GM18508 (cell line): ENCODE measurements at regions not wholly inside any gene's neighbourhood (a gene's known extent, or its start where the extent isn't known, plus 50 kb on each side); places are given as distances from the start of the nearest gene placed in this dataset.

Experiments
- ATAC-seq: cut with Tn5 transposase; IDR thresholded peaks from one replicate; pipeline ENCODE4 v1.9.1; 2021; ENCODE audit warnings: moderate number of reproducible peaks; ENCODE audit not compliant: insufficient read depth, unreplicated experiment

DNA sequence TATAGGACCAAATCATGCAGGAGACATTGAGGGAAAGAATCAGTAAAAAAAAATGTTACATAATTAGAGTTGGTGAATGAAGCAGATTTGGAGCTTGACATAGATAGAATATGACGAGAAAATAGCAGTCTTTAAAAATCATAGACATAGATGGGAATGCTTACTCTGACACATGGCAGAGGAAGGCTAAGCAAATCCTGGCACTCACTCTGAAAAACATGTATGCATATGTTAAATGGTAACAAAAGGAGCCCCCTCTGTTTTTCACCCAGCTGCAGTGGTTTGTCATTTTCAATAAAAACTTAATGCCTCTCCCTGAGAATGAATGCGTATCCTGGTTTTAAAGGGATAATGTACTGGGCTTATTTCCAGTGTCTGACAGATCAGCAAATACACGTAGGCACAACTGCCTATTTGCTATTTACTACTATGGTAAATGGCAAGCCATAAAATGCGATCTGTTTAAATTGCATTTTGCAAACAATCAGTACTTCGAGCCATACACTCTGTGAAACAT, 561.2 kb upstream of the SEL1L start:
- ATAC-seq: no peak

DNA sequence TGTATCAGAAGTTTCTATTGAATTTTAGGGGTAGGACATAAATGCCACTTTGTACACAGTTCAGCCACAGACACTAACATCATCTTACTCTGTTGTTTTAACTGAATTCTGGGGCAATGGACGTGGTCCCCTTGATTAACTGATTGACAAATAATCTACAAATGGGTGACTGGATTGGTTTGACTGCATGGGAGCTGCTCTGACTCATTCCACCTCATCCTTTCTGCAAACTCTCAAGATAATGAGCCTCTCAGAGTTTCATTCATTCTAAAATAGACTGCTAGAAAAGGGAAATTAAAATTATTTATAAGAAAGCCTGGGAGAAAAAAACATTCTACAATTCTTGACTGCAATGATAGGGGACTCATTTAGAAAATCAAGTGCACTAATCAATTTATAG, 570.4 kb upstream of the SEL1L start:
- no peak for ATAC-seq

DNA sequence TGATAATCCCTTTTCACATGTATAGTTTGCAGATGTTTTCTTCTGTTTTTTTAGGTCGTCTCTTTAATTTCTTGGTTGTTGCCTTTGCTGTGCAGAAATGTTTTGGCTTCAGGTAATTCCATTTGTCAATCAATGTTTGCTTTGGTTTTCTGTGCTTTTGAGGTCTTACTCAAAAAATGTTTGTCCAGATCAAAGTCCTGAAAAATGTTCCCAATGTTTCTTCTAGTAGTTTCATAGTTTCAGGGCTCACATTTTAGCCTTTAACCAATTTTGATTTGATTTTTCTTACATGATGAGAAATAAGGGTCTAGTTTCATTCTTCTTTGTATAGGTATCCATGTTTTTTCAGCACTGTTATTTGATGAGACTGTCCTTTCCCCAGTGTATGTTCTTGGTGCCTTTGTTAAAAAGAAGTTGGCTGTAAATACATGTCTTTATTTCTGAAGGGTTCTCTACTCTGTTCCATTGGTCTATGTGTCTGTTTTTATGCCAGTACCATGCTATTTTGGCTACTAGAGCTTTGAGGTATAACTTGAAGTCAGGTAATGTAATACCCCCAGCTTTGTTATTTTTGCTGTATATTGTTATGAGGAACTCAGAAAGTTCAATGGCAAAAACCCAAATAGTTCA, 578.7 kb upstream of the SEL1L start:
- ATAC-seq: no peak

DNA sequence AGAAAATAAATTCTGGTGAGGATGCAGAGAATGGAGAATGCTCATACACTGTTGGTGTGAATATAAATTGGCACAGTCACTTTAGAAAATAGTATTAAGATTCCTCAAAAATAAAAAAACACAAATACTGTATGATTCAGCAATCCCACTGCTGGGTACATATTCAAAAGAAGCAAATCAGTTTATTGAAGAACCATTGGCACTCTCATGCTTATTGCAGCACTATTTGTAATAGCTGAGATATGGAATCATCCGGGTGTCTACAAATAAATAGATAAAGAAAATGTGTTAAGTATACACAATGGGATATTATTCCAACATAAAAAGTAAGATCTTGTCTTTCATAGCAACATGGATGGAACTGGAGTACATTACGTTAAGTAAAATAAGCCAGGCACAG, 579.4 kb upstream of the SEL1L start:
- no peak for ATAC-seq

DNA sequence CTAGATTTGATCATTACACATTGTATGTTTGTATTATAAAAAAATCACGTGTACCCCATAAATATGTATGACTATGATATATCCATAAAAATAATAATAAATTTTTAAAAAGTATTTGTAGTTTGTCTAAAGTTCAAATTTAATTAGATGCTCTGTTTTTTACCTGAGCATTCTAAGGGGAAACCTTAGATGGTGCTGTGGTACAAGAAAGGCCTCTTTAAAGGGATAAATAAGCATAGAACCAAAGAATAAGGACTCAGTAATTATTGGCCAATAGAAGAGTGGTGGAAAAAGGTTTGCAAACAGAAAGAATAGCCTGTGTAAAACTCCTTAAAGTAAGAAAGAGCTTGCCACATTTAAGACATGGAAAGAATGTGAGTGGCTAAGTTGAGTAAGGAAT, 580.1 kb upstream of the SEL1L start:
- no peak for ATAC-seq

DNA sequence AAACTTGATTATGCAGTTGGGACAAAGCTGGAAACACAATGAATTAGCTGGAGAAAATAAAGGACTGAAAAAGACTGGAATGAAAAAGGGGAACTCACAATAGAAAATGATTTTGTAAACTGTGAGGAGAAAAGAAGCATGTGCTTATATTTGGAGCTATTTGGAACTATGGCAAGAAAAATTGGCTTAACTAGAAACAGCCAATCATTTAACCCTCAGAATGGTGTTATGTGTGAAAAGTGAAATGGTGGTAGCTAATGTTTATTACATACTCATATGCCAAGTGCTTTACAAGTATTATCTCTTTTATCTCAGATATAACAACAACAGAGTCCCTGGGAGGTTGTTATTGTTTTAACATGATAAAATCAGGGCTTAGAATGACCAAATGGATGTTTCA, 583.1 kb upstream of the SEL1L start:
- no peak for ATAC-seq

DNA sequence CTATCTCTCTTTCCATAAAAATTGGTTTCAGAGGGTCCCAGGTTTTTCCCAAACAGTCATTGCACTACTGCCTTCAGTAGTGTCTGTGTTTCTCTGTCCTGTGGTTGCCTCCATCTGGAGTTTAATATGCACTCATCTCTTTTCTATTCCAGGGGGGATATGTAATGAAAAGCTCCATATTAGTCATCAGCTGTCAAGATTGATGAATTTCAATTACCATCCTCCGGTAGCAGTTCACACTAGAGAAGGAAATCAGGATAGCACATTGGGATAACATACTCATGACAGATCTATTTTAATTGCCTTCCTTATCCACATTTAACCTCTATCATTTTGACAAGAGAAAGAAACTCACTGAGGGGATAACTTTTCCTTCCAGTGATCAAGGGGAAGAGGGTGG, 589.0 kb upstream of the SEL1L start:
- no peak for ATAC-seq

DNA sequence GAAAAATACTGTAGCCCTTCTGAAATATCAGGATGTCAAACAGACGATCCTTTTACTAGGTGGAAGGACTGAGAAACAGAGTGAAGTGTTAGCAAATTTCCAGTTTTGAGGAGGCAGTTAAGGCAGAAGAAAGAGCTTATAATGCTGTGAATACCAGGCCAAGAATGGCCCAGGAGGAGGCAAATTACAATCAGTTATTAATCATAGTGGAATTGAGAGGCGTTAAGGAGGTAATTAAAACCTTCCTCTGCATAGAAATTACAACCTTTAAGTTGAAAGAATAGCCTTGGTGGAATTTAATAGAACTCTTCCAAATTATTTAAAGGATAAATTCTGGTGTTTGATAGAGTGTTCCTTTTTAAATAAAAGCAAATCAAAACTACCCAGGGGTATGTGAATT, 590.9 kb upstream of the SEL1L start:
- no peak for ATAC-seq

DNA sequence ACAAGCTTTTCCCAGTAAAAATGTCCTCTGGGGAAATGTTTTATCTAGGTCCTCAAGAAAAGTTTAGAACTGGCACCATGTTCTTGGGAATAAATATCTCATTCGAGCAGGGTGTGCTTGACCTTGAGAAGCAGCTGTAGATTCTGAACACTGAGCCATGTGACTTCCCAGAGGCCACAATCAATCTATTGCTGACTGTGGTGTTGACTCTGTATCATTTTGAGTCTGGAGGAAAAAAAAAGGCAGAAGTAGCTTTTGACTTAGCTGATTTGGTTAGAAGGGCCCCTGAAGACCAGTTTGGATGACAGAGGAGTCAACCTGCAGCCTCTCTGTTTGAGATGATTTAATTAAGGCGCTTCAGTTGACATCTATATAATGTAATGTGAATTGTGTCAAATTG, 592.4 kb upstream of the SEL1L start:
- no peak for ATAC-seq

DNA sequence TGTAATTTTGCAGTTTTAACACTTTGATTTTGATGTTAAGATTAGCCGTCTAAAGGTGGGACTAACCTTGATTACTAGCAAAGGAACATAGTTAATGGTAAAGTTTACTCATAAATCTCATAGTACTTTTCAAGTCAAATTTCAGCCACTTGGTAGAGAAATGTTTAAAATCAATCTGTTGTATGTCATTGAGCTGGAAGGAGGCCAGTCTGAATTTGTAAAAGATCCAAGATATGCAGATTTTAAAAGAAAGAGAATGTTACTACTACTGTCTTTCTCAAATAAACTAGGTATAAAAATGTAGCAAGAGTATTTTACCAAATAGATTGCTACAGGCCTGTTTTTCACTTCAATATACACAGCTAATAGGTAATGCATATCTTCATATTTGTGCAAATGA, 600.8 kb upstream of the SEL1L start:
- ATAC-seq: no peak

DNA sequence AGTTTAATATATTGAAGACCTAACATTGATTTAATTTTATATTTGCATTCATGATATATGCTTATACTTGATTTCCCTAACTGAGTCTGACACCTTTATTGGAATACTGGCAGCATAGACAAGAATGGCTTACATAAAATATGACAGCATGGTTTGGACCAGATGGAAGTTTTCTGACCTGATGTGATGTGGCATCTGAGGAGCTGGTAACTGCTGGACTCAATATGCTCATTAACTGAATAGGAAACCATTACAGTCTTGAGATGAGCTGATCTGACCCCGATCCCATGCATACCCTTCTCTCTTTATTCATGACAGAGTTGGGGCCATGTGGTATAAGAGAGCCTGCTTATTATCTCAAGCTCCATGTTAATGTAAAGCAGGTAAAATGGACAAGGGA, 604.8 kb upstream of the SEL1L start:
- ATAC-seq: no peak

DNA sequence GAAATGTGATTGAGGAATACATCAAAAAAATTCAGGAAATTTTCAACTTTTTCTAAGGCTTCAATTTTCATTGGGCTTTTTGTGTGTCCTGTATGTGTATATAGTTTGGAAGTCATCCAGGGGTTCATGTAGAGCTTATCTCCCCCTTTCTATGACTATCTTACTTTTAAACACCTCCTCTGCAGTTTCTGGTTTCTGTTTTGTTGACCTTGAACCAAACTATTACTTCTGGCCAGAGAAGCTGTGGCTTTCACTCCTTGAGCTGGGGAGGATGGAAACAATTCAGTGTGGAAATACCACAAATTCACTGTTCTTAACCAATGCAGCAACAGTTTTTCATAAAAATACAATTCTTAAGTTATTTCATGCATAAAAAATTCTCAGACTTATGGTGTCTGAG, 613.2 kb upstream of the SEL1L start:
- no peak for ATAC-seq

DNA sequence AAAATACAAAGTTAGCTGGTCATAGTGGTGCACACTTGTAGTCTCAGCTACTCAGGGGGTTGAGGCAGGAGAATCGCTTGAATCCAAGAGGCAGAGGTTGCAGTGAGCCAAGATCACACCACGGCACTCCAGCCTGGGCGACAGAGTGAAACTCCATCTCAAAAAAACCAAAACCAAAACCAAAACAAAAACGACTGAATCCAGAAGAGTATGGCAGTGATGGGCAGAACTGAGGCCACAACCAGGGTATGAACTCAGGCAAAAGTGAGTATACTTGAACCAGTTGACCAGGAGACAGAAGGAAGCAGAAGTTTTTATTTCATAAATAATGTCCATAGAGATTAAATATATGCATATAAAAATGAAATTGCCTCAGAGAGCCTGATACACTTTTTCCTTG, 620.0 kb upstream of the SEL1L start:
- ATAC-seq: no peak

DNA sequence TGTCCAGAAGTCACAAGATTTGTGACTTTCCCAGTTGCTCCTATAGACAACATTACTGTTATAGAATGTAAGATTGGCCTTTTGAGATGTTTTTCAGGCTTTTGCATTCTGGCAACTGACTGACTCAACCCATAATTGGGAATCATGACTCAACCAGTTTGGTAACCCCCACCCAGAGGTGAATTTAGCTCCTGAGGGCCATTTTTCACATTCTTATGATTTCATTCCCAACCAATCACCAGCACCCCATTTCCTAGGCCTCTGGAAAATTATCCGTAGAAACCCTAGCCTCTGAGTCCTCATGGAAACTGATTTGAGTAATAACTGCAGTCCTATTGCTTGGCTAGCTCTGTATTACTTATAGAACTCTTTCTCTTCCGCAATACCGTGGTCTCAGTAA, 626.0 kb upstream of the SEL1L start:
- ATAC-seq: no peak

DNA sequence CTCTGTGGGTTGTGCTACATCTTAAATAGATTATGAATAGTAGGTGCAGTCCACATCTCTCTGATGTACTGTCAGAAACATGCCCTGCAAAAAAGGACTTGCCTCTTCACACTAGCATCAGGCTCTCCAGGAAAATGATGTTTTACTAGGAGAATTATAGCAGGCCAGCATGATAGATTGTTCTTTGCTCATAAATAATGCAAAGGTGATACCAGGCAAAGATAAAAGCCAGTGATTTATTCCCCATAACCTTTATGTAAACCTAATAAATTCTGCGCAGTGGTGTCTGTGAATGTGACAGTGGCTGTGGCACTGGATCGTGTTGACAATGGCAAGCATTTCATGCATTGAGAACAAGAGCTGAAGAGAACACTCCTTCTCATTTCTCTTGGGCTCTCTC, 646.5 kb upstream of the SEL1L start:
- no peak for ATAC-seq

DNA sequence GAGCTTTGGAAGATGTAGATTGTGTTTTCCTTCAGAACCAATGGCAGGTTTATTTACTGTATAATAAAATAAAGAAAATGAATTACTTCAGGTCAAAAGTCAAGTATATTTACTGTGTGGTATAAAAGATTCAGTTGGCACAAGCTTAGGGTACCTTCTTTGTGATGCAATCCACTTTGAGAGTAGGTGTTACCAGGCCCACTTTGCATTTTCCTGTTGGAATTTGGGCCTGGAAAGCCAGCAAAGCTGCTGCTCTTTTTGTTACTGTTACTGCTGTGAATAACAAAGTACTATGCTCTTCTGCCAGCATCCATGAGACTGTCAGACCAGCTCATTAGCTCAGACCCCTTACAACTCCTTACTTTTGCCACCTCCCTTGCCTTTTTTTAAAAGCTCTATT, 649.0 kb upstream of the SEL1L start:
- ATAC-seq: no peak

DNA sequence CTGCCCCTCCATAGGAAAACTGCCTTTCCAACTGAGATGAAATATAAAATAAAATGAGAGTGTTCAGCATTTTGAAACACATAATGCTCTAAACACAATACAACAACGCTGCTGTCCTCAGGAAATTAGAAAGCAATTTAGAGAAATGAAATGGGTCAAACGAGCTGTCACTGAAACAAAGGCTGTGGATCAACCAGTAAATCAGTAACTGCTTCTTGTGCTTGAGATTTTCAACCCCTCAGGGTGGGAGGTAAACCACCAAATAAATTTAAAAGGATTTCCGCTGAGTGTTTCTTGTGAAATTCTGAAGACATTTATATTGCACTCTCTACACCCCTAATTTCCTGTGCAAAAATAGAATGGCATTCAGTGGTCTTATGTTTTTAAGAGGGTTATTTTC, 657.1 kb upstream of the SEL1L start:
- ATAC-seq: no peak

DNA sequence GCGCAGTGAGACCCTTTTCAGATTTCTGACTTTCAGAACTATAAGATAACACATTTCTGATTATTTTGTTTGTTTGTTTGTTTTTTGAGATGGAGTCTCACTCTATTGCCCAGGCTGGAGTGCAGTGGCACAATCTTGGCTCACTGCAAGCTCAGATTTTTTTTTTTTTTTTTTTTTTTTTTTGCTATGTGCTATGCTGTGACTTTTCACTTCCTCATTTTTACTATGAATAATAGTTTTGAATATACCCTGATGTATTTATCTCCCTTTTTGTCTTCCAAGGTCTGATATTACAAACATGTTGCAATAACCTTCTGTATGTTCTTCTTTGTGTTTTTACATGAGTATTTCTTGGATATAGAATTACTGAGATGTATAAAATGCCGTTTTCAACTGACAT, 658.7 kb upstream of the SEL1L start:
- no peak for ATAC-seq

DNA sequence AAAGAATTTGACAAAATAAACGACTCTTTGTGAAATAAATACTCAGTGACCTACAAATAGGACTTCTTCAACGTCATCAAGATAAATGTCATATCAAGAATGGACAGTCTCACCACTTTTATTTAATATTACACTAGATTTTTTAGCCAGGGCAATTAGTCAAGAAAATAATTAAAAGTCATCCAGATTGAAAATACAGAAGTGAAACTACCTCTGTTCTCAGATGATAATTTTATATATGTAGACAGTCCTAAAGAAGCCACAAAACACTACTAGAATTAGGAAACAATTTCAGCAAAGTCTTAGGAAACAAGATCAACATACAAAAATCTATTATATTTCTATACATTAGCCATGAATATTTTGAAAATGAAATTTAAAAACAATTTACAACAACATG, 689.6 kb upstream of the SEL1L start:
- ATAC-seq: no peak

DNA sequence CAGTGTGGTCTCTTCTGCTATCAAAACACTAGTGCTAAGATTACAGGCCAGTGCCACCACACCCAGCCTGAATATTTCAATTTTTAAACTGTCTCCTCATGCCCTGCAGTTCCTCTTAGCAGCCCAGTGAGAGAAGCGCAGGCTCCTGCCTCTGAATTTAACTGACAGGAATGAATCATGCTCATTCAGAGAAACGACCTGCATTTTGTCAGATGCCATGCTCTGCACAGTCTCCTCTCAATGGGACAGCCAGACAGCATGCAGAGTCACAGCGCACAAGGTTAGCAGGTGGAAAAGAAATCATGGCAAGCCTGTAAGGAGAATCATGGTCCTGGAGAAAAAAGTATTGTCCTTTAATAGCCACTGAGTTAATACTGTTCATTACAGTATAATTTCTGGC, 691.0 kb upstream of the SEL1L start:
- ATAC-seq: no peak

DNA sequence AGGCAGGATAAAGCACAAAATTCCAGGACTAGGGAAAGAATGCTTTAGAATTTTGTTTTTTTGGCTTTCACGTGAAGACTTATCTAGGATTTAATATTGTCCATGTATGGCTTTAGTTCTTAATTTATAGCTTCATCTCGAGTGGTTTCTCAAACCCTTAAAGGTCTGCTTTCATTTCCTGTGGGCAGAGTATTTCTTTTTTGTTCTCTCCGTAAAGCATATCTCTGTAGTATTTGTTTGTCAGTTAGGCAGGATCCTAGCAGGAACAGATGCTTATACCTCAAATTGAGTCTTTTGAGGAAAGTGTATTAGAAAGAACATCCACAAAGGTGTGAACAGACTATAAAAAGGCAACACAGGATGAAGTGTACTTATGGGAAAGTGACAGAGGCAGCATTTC, 697.1 kb upstream of the SEL1L start:
- ATAC-seq: no peak

DNA sequence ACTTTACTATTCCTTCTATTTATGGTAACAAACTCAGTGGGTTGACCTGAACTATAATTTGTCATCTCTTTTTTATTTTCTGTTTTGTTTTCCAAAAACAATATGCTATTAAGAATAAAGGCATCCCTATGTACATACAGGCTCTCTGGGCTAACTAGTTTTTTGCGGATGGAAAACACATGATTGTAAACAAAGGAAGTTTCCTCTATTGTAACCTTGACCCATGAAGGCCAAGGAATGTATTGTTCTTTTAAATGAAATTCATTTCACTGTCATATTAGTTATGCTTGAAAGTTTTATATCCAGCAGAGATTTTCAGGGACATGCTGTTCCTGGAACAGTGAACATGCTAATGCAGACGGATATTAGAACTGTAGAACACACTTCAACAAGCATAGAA, 705.0 kb upstream of the SEL1L start:
- ATAC-seq: no peak

DNA sequence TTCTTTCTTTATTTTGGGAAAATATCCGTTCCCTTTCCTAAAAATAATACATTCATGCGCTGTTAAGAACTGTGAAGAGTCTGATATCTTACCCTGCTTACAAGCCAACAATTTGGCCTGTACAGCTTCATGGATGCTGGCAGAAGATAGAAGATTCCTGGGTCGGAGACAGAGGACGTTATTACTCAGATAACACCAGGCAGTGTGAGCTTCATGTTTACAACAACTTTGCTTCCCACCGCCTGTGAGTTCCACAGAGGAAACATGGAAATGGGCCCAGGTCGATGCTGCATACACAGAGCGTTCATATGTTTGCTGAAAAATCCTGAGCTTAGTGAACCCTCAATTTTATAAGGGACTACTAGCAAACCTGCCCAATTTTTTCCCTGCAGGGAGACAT, 705.6 kb upstream of the SEL1L start:
- ATAC-seq: no peak
